DMS 273 (cell line): ENCODE measurements at regions not wholly inside any gene's neighbourhood (a gene's known extent, or its start where the extent isn't known, plus 50 kb on each side); places are given as distances from the start of the nearest gene placed in this dataset.
"Not testable (repeated sequence)": the region's sequence is repeated elsewhere in the genome, so short reads cannot be mapped to it uniquely, and the experiment has no call there.

Source experiments
- DNase-seq: peaks from one replicate; lab custom pipeline; 2025; ENCODE audit not compliant: unreplicated experiment; lab: John Stamatoyannopoulos, UW

DNA sequence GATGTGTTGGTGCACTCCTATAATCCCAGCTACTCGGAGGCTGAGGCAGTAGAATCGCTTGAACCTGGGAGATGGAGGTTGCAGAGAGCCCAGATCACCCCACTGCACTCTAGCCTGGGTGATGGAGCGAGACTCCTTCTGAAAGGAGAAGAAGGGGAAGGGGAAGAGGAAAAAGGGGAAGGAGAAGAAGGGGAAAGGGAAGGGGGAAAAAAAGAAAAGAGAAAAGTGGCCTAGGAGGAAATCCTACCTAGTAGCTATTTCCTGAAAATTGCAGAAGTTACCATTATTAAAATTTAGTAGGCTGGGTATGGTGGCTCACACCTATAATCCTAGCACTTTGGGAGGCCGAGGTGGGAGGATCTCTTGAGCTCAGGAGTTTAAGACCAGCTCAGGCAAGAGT is 67.4 kb downstream of the ARRDC3 start:
- no peak for DNase-seq

DNA sequence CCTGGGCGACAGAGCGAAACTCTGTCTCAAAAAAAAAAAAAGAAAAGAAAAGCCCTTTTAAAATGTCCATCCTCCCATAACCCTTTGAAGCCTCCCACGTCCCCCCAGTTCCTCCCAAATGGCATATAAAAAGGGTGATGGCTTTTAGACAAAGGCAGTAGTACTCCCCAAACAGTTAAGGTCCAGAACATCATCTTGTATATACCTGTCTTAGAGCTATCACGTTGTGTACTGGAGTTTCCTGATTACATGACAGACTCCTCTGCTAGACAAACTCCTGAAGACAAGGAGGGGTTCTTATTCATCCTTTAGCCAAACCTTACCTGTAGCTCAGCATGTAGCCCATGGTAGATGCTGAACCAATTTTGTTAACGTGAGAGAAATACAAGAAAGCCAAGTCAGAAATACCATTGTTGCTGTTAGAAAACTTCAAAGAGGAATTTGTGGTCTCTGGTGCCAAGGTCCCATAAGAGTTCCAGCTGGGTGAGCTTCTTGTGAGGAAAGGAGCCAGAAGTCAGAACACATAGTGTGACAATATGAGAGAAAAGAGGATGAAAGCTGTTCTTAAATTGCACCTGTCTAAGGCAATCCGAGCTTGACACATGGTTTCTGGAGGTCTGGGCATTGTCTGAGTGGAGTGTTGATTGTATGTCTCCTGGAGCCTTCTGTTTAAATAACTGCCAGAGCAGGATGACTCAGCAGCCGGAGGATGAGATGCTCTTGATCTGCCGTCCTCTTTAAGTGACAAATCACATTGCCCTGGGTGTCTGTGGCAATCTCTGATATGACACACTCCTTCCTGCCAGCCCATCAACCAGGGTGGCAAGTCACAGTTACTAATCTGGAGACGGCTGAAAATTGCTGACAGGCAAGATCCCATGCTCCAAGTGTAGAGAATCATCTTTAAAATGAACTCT is 69.1 kb downstream of the ARRDC3 start:
- peak; percentile 52 for DNase-seq

DNA sequence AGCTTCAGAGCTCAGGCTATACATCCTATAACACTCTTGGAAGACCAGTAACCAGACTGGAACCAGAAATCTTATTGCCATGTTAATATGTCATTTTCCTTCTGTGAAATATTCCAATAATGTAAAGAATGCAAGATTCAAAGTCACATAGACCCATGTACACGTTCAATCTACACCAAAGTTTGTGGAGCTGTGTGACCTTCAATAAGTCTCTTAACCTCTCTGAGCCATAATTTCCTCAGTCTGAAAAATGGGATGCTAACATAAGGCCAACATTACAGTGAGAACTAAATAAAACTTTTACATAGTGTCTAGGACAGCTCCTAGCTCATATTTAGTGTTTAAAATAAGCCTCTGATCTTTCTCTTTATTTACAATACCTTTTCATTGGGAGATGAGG is 70.4 kb downstream of the ARRDC3 start:
- no peak for DNase-seq

DNA sequence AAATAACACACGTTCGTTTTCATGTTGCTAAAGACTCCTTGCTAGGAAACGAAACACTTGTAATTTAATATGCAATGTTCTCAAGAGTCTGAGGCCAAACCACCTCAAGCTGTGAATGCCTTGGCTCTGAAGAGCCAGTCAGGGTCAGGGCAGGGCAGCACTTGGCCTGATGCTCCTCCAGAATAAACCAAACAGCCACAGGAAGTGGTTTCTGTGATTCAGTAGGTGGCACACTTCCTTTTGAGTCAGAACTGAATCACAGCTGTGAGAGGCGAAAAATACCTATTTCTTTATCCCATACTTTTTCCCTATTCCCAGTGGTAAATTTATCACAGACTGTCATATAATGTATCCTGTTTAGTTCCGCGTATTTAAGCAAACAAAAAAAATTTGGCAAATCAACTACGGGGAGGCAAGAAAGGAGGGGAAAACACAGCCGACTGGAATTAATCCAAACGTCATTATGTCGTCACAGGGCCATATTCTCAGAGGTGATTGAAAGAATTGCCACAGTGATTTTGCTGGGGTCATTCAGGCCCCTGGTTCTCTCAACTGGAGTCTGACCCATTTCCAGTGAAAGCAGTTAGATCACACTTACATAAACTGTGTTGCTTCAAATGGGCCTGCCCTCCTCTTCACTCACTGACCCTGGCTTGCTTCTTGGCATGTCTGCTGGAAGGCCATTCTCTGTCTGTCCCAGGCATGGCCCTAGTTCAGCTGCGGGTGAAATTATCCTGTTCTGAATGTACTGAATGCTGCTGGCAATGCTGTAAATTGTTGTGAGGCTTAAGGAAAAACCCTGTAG is 71.2 kb downstream of the ARRDC3 start:
- DNase-seq: peak; percentile 40

DNA sequence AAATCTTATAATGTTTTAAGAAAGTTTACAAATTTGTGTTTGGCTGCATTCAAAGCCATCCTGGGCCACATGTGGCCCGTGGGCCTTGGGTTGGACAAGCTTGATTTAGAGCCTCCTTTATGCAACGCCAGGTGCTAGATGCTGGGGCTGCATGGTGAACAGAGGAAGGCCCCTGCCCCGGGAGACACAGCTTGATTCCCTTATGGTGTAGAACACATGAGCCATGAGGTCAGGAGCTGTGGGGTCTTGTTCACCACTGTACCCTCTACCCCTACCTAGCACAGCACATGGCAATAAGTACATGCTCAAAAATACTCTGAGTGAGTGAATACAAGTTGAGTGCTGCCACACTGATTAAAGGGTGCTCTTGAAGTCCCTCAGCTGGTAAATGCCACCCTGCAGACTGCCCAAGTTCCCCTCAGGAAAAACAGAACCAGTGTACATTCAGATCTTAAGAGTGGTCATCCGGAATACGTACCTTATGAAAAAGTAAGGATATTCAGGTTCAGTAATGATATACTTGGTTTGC is 71.9 kb downstream of the ARRDC3 start:
- DNase-seq: no peak

DNA sequence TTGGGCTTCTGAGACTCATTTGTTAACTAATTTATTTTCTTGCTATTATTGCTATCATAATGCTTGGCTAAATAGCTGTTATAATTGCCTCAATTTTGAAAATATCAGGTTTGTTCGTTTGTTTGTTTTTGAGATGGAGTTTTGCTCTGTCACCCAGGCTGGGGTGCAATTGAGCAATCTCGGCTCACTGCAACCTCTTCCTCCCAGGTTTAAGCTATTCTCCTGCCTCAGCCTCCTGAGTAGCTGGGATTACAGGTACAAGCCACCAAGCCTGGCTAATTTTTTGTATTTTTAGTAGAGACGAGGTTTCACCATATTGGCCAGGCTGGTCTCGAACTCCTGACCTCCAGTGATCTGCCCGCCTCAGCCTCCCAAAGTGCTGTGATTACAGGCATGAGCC is 75.0 kb downstream of the ARRDC3 start:
- DNase-seq: not testable (repeated sequence)

DNA sequence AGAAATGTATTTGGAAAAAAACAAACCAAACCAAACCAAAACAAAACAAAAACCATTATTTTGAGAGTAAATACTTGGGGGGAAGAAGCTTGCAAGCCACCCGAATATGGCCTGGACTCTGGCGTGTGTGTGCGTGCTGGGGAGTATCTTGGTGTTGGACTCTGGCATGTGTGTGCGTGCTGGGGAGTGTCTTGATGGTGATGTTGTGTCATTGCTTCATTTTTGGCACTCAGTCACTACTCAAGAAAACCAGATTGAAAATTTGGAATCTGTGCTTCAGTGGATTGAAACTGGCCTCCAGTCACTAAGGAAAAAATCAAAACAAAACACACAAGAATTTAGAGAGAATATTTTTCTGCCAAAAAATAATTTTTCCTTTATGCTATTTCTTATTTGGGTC is 76.1 kb downstream of the ARRDC3 start:
- no peak for DNase-seq

DNA sequence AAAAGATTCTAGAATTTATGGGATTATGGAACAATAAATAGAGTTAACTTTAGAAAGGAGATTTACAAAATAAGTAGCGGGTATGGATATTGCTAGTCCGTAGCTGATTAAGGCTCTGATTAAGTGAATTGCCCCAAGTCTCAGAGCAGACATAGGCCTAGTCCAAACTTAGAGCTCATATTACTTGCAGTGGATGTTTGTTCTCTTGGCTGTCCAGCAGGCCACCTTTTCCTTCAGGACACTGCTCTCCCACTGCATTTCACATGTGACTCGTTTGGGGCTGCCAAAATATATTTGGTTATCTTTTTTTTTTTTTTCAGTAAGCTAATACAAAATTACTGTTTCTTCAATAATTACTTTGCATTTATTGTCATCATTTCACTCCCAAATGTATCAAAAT is 76.6 kb downstream of the ARRDC3 start:
- no peak for DNase-seq

DNA sequence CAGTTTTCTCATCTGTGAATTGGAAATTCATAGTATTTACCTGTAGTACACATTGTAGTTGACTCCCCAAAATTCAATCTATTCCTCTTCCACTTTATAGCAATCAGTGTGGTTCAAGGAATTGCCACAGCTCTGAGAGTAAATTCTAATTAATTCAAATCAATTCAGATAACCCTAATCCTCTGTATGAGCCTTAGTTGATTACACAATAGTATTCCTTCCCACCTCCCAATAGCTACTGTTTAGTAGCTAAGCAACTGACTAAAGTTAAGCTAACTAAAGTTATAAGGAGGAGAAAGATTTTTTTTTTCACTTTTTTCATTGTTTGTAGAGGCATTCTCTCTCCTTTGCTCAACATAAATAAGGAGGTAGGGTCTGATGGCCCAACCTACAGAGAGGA is 77.5 kb downstream of the ARRDC3 start:
- no peak for DNase-seq

DNA sequence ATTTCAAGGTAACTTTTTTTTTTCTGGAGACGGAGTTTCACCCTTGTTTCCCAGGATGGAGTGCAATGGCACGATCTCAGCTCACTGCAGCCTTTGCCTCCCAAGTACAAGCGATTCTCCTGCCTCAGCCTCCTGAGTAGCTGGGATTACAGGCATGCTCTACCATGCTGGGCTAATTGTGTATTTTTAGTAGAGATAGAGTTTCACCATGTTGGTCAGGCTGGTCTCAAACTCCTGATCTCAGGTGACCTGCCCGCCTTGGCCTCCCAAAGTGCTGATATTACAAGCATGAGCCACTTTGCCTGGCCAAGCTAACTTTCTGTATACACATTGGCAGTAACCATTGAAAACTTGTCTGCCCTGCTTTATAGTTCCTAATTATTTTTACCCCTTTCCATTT is 79.1 kb downstream of the ARRDC3 start:
- DNase-seq: not testable (repeated sequence)

DNA sequence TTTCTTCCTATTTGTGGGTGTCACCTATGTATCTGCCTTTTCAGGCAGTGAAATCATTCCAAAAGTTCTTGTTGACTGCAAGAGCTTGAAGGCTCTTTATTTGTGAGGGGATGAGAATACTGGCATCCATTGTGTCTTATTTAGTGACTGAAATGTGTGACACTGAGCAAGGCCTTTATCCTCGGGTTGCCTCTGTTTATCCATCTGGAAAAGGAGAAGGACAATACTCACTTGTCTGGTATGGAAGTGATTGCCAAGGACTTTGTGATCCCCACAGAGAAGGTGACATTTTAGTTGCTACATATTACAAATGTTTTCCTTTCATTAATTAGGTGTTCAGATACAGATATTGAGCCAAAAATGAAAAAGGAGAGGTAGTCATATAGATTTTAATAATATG is 80.2 kb downstream of the ARRDC3 start:
- DNase-seq: no peak

DNA sequence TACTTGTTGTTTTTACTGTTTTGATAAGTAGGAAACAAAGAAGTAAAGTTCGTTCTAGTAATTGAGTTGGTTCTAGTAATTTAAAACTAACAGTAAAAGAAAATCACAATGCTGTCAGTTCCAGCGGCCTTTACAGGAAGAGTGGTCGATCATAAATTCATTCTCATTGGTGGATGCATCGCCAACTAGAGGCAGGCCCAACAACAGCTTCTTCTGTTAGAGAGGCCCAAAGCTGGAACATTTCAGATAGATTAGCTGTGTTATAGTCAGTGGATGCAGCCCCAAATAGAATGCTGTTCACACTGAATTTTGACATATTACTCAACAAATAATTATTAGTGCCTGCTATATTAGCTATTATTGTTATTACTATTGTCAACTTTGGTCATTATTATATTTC is 80.8 kb downstream of the ARRDC3 start:
- DNase-seq: peak; percentile 11

DNA sequence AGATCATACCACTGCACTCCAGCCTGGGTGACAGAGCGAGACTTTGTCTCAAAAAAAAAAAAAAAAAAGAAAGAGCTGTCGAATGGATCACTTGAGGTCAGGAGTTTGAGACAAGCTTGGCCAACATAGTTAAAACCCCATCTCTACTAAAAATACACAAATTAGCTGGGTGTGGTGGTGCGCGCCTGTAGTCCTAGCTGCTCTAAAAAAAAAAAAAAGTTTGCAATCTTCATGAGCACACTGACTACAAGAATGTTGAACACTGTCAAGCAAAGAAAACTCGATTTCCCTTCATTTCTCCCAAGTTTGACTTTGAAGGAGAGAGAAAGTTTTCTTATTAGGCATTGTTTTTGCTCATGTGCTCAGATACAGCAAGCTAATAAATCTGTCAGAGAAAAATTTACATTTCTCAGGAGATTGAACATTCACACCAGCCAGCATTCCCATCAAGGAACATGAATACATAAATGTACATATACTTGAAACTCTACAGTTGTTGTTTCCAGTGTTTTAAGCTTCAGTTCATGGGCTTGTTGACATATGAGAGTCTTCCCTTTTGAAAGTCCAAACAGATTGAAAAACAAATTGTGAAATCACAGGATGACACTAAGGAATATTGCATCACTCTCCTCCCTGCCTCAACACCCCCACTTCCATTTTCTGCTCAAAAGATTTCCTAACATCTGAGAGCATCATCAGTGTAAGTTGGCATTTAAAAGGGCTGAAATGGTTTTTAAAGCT is 81.8 kb downstream of the ARRDC3 start:
- DNase-seq: no peak

DNA sequence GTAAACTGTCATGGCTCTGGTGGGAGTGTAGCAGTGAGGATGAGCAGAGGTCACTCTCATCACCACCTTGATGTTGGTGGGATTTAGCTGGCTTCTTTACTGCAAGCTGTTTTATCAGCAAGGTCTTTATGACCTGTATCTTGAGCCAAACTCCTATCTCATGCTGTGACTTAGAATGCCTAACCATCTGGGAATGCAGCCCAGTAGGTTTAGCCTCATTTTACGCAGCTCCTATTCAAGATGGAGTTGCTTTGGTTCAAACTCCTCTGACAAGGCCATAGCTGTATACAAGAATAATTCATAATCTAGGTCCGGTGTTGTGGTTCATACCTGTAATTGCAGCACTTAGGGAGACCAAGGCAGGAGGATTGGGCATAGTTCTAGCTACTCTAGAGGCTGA is 85.1 kb downstream of the ARRDC3 start:
- DNase-seq: no peak

DNA sequence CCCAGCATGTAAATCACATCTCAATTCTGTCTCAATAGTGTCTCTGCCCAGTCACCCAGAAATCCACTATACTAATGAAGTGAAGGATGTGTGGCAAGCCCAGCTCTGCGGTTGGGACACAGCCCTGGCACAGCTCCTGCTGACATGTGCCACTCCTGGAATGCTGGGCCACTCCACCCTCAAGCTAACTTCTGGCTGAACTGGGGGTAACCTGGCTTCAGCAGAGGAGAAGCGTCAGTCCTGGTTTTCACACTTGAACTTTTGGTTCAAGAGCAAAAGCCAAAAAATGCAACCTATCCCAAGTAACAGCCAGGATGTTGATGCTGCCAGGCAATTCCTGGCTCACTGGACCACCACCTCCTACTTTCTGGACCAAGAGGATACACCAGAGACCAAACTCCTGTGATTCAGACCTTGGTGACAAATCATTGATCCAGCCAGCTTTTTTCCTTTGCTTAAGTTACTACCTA is 86.4 kb downstream of the ARRDC3 start:
- DNase-seq: no peak

DNA sequence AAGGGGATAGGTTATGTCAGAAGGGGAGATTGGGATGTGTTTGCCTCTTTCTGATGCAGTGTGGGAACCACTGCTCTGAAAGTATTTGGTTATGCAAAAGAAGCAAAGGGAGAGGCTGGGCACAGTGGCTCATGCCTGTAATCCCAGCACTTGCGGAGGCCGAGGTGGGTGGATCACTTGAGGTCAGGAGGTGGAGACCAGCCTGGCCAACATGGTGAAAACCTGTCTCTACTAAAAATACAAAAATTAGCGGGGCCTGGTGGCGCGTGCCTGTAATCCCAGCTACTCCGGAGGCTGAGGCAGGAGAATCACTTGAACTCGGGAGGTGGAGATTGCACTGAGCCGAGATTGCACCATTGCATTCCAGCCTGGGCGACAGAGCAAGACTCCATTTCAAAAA is 87.0 kb downstream of the ARRDC3 start:
- not testable (repeated sequence) for DNase-seq

DNA sequence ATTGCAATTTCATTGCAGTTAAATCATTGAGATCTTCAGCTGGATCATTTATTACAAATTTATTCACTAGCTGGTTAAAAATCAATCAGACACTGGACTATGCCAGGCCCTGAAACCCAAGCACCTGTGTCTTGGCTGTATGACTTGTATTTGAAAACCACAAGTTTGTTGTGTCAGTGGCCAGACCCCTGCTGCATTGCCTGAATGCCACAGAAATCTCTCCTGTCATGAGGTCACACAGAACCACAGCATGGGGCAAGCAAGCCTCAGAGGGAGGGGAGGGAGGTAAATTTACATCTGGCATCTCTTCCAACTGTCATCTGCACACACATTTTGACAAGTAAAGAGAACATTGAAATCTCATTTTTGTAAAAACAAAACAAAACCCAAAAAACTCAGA is 90.0 kb downstream of the ARRDC3 start:
- DNase-seq: no peak

DNA sequence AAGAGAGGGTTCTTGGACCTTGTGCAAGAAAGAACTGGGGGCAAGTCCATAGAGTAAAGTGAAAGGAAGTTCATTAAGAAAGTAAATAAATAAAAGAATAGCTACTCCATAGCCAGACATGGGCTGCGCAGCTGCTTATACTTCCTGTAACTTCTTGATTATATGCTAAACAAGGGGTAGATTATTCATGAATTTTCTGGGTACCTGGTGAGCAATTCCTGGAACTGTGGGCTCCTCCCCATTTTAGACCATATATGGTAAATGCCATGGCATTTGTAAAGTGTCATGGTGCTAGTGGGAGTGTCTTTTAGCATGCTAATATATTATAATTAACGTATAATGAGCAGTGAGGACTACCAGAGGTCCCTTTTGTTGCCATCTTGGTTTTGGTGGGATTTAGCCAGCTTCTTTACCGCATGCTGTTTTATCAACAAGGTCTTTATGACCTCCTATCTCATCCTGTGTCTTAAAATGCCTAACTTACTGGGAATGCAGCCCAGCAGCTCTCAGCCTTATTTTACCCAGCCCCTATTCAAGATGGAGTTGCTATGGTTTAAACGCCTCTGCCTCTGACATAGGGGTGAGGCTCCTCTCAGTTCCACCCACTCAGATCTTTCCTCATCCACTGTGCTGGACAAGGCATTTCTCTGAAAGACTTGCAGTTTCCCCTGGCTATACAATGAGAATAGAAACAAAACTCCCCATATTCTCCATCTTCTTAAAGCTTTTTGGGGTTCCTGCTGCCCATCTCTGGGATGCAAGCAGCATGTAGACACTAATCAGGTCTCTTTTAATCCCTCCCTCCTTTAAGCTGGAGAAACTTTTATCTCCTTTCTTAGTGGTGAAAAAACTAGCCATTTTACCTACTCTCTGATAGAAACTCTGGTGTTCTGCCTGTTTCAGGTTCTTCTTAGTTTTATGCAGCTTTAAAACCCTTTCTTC is 91.2 kb downstream of the ARRDC3 start:
- no peak for DNase-seq

DNA sequence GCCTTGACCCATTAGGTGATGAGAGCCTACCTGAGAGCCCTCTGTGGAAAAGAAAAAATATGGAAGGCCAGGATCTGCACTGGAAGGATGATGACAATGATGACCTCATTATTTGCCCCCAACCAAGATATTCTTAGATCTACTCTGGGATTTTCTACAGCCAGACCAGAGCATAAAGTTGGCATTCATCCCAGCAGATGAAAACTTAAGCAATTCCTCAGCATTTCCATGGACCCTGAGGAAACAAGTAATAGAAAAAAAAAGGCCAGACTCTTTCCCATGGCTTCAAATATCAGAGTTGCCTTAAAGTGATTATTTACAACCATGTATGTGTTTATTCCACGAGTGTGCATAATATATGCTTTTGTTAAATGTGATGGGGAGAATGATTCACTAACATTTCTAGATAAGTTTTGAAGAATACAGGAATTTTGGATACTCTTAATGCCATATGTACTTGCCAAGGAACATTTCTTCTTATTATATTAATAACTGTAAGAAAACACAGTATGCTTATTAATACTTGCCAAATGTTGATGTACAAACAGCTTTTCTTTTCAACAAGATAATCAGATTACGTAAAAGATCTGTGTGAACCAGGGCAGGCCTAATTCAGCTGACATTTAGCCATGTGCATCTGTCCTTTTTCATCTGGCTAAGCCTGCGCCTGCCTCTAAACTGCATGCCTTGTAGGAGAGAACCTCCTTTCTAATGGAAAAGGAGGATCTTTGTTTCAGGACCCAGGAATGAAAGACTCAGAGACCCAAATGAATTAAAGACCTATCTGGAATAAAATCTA is 94.8 kb downstream of the ARRDC3 start:
- no peak for DNase-seq
